Colonic mucosa (tissue), 4 donors: ENCODE measurements at regions not wholly inside any gene's neighbourhood (a gene's known extent, or its start where the extent isn't known, plus 50 kb on each side); places are given as distances from the start of the nearest gene placed in this dataset.

Experiments
- DNase-seq: peaks from one replicate; pipeline ENCODE4 v3.0.0-alpha.2; 2020
- H3K27ac ChIP-seq: fragments of 200-600 bp; one replicate; pipeline ENCODE4 v1.8.0; 2021
- H3K27me3 ChIP-seq: fragments of 200-600 bp; one replicate; pipeline ENCODE4 v1.8.0; 2021
- H3K36me3 ChIP-seq: fragments of 200-600 bp; one replicate; pipeline ENCODE4 v1.8.0; 2021
- H3K4me1 ChIP-seq: fragments of 200-600 bp; one replicate; pipeline ENCODE4 v1.8.0; 2021; ENCODE audit warnings: mild to moderate bottlenecking
- H3K4me3 ChIP-seq: fragments of 200-600 bp; one replicate; pipeline ENCODE4 v1.8.0; 2021
- H3K9ac ChIP-seq, 2 donors: one replicate each; pipeline ENCODE4 v1.7.0; 2013; ENCODE audit warnings: control low read depth in 2 of 2, low read depth in 2 of 2, low read length in 2 of 2
- H3K9me3 ChIP-seq: fragments of 200-600 bp; one replicate; pipeline ENCODE4 v1.8.0; 2021
- intact Hi-C: fragments of 100-400 bp; cut with DNase I; formaldehyde crosslinking; loops from one replicate; pipeline ENCODE4 v1.14.1; 2022
- TF ChIP-seq, protein P1 (sequence below): fragments of 200-600 bp; IDR thresholded peaks from one replicate; pipeline ENCODE4 v1.8.0; 2022; ENCODE audit warnings: antibody characterized with exemption, mild to moderate bottlenecking
- donor health status: healthy.
- donor health status: DM: no; HTN: no; CAD: no.
- donor health status: DM: no; HTN: no; CAD: no.

GRCh38 chr16:80029381-80029630 is 428.8 kb upstream of the MAF start:
- no peaks in the 10 kb centered on the region for H3K27me3 ChIP-seq
- no peaks in the 10 kb centered on the region for H3K4me1 ChIP-seq
- DNase-seq: no peak
- no peak overlapping the region for H3K27ac ChIP-seq
- intact Hi-C loops: no loop called here
- no peak overlapping the region for H3K4me3 ChIP-seq
- H3K9ac ChIP-seq: no peak overlapping the region
- TF ChIP-seq, protein P1, sequence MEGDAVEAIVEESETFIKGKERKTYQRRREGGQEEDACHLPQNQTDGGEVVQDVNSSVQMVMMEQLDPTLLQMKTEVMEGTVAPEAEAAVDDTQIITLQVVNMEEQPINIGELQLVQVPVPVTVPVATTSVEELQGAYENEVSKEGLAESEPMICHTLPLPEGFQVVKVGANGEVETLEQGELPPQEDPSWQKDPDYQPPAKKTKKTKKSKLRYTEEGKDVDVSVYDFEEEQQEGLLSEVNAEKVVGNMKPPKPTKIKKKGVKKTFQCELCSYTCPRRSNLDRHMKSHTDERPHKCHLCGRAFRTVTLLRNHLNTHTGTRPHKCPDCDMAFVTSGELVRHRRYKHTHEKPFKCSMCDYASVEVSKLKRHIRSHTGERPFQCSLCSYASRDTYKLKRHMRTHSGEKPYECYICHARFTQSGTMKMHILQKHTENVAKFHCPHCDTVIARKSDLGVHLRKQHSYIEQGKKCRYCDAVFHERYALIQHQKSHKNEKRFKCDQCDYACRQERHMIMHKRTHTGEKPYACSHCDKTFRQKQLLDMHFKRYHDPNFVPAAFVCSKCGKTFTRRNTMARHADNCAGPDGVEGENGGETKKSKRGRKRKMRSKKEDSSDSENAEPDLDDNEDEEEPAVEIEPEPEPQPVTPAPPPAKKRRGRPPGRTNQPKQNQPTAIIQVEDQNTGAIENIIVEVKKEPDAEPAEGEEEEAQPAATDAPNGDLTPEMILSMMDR: no peak
- no peaks in the 10 kb centered on the region for H3K36me3 ChIP-seq
- no peaks in the 10 kb centered on the region for H3K9me3 ChIP-seq

DNA sequence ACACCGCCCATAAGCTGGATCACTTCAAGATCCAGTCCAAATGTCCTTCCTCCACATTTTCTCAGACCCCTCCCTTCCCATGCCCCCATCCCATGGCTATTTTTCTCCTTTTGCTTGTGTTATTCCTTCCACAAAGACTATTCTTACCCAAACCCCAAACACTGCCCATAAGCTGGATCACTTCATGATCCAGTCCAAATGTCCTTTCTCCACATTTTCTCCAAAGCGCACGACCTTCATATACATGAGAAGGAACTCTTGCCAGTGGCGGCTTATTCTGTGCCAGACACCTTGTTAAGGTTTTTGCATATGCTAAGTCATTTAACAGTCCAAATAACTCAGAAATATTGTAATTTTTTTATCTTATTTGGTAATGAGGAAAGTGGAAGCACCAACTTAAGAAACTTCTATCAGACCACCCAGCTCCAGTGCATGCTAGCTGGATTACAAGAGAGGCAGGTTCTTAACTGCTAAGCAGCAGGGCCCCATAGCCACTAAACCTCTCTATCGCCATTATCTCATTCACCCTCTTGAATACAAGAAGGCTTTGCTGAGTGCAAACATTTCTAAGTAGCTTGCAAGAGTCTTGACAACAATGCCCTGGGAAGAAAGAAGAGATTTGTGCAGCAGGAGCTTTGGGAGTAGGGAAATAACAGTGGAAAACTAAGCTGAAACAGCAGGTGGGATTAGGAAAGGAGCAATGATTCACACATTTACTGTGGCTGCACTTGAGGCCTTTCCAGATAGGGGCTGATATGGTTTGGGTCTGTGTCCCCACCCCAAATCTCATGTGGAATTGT is 428.2 kb upstream of the MAF start:
- no peaks in the 10 kb centered on the region for H3K27me3 ChIP-seq
- H3K4me1 ChIP-seq: no peaks in the 10 kb centered on the region
- H3K27ac ChIP-seq: no peak overlapping the region
- H3K9ac ChIP-seq: no peak overlapping the region
- TF ChIP-seq, protein P1: no peak
- intact Hi-C loops: no loop called here
- H3K4me3 ChIP-seq: no peak overlapping the region
- DNase-seq: no peak
- H3K36me3 ChIP-seq: no peaks in the 10 kb centered on the region
- H3K9me3 ChIP-seq: no peaks in the 10 kb centered on the region

DNA sequence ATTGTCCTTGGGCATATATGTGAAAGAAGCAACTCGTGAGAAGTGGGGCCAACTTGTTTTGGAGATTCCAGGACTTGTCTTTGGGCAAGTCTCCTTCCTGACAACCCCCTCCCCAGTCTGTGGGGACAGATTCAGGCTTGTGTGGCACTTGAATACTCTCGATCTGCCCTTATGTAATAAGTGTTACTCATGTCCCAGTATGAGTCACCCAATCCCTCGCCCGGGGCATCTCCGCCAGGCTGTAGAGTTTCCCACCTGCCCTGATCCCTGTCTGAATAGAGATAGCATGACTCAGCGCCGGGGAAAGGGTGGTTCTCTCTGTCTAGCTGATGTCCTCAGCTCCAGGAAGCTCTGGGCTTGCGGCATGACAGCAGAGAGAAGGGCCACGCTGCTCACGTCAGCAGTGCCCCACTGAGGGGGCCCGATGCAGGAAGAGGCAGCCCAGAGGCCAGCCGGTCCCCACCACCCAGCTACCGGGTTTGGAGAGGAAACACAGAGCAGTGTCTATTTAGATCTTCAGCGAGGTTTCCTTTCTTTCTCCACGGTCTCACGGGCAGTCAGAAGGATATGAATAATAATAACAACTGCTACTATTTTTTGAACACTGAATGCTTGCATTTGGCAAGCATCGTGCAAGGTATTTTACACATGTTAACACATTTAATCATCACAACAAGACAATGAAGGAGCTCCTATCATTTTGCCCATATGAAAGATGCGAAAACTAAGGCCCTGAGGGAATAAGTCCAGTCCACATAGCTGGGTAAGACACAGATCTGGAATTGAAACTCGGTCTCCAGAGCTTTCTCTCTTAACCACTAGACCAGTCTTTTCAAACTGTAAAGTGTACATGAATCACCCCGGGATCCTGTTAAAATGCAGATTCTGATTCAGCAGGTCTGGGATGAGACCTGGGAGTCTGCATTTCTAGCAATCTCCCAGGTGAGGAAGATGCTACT is 426.7 kb upstream of the MAF start:
- DNase-seq: peak; percentile 55
- TF ChIP-seq, protein P1: no peak
- no peak overlapping the region for H3K27ac ChIP-seq
- H3K4me1 ChIP-seq: no peaks in the 10 kb centered on the region
- H3K9me3 ChIP-seq: no peaks in the 10 kb centered on the region
- H3K27me3 ChIP-seq: no peaks in the 10 kb centered on the region
- H3K4me3 ChIP-seq: no peak overlapping the region
- H3K36me3 ChIP-seq: no peaks in the 10 kb centered on the region
- H3K9ac ChIP-seq: no peak overlapping the region
- intact Hi-C loops: no loop called here

DNA sequence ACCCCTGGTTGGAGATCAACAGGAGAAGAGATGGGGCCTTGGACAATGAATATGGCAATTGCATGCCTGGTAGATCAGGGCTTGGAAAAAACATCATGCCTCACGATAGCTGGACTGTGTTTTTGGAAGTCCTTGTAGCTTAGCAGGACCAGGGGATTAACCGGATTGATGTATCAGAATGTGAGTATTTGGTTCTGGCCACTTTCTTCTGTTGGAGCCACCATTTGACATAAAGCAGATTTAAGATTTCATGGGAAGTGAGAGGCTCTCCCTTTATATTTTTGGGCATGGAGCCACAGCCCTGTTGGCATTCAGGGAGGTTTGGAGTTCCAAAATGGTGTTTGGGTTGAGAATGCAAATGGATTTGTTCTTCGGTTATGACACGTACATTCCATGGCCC is 424.7 kb upstream of the MAF start:
- Histone ChIP-seq H3K27ac (no peak overlapping the region), H3K4me1 (no peaks in the 10 kb centered on the region)

GRCh38 chr16:80024443-80024842 is 423.9 kb upstream of the MAF start:
- no peak for DNase-seq
- Histone ChIP-seq H3K27ac (no peak overlapping the region), H3K27me3 (no peaks in the 10 kb centered on the region), H3K36me3 (no peaks in the 10 kb centered on the region), H3K4me1 (no peaks in the 10 kb centered on the region), H3K9ac (no peak overlapping the region), H3K4me3 (no peak overlapping the region), H3K9me3 (no peaks in the 10 kb centered on the region)
- intact Hi-C loops: no loop called here
- TF ChIP-seq, protein P1: no peak

More for the DNA sequence above, 424.7 kb upstream of the MAF start:
- no peaks in the 10 kb centered on the region for H3K9me3 ChIP-seq
- no peaks in the 10 kb centered on the region for H3K36me3 ChIP-seq
- intact Hi-C loops: no loop called here
- DNase-seq: no peak
- TF ChIP-seq, protein P1: no peak
- H3K9ac ChIP-seq: no peak overlapping the region
- H3K27me3 ChIP-seq: no peaks in the 10 kb centered on the region
- no peak overlapping the region for H3K4me3 ChIP-seq
